ENCODE measurements at regions not wholly inside any gene's neighbourhood (a gene's known extent, or its start where the extent isn't known, plus 50 kb on each side); places are given as distances from the start of the nearest gene placed in this dataset.

GRCh38 chr12:85352016-85352415 lies 72.0 kb downstream of the ALX1 start:
- DNase-seq, result no peak

GRCh38 chr12:85356596-85357385 lies 76.8 kb downstream of the ALX1 start:
- DNase-seq, result no peak

GRCh38 chr12:85357609-85358008 lies 77.6 kb downstream of the ALX1 start:
- DNase-seq, result no peak

- DNase-seq, result no peak
Observed at GRCh38 chr12:85358715-85359114, 78.7 kb downstream of the ALX1 start.

GRCh38 chr12:85363382-85364190 lies 83.6 kb downstream of the ALX1 start:
- no peak for DNase-seq

- DNase-seq, result no peak
Observed at GRCh38 chr12:85367936-85368335, 87.9 kb downstream of the ALX1 start.

DNA sequence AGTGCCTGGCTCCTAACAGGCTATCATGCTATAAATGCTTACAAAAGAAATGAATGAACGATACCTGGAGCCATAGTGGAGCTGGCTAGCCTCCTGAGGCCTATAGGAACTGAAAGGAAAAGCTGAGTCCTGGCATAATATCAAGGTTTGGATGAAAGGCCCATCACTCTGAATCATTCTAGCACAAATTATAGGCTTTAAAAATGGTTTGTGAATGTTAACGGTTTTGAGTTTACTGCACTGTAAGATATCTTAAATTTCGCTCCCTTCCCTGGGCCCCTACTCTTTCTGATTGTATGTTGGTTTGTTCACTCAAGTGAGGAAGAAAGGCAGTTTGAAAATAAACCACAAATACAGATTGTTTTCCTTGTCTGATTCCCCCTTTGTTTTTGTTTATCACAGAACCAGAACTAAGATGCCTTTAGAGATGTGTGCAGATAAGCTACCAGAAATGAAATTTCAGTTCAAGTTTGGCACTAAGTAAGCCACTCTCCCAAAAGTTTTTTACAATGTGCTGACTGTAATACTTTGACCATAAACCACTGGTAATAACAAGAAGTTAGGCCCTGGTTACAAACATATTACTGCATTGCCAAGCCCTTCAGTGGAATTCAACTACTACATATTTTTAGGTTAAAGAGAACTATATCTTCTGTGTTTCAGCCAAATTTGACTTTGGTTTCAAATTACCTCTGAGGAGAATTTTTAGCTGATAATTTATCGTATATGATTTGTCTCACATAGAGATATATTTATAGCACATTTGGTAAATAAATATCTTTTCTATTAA lies 89.5 kb downstream of the ALX1 start:
- DNase-seq, result no peak

DNA sequence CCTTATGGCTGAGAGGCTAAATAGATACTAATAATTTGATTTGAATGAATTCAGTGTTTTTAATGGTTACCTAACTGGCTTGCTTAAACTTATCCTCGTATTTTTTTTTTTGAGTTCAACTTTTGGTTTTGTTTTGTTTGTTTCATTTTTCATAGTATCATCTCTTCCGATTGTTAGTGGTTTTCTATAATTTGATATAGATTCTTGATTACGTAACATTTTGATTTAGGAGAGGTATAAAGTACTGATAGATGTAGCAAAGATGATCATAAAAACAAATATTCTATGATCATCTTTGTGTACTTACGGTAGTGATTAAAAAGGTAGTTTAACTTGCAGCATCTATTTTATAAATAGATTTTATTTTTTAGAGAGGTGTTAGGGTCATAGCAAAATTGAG lies 93.0 kb downstream of the ALX1 start:
- DNase-seq, result no peak

- no peak for DNase-seq
Observed at GRCh38 chr12:85374981-85375380, 95.0 kb downstream of the ALX1 start.

- DNase-seq, result no peak
Observed at GRCh38 chr12:85385406-85385805, 105.4 kb downstream of the ALX1 start.

DNA sequence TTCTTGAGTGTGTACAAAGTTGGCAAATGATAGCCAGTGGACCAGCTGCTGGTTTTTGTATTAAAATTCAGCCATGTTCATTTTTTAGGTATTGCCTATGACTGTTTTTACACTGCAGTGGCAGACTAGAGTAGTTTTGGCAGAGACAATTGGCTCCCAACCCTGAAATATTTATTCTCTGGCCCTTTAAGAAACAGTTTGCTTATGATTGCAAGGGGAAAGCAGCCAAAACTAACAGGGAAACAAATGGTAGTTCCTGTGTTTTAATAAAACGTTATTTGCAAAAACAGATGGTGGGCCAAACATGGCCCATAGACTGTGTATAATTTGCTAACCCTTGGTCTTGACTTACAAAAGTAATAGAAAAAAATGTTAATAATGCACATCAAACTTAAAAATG lies 110.2 kb downstream of the ALX1 start:
- DNase-seq, result no peak

GRCh38 chr12:85392508-85392907 lies 112.5 kb downstream of the ALX1 start:
- DNase-seq, result no peak

- no peak for DNase-seq
Observed at GRCh38 chr12:85393606-85394005, 113.6 kb downstream of the ALX1 start.

DNA sequence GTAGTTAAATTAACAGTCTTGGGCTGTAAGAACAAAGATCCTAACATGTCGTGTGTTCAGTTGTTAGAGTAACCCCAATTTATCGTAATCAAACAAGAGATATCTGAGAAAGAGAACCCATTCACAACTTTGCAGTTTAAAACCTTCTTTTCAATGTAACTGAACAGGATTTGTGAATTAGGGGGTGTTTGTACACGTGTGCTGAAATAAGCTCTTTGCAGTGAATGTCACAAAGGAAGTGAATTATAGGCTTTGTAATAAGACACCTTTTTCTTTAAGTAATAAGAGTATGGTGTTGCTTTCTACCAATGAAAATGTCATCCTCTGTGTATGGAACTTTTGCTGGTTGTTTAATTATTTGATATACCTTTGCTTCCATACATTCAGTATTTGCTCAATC lies 114.0 kb downstream of the ALX1 start:
- no peak for DNase-seq

GRCh38 chr12:85394809-85395208 lies 114.8 kb downstream of the ALX1 start:
- no peak for DNase-seq

- DNase-seq, result no peak
Observed at GRCh38 chr12:85405262-85405661, 125.2 kb downstream of the ALX1 start.

GRCh38 chr12:85405781-85406522 lies 125.9 kb downstream of the ALX1 start:
- no peak for DNase-seq

GRCh38 chr12:85413266-85413665 lies 133.2 kb downstream of the ALX1 start:
- DNase-seq, result no peak

DNA sequence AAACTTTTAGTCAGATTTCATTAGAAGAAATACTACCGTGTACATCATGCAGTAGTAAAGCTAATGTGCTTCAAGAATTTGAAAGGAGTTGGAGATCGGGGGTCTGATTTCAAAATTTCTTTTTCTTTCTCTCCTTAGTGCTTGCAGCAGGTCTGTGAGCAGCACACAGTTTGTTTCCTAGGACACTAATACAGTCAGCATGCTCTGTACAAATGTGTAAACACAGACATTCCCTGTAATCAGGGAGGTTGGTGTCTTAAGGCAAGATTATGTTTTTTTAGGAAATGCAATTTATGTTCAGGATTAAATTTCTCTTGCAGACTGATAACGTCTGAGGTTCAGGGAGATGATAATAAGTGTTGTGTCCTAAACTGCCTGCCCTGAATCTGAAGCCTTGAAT lies 142.7 kb downstream of the ALX1 start:
- no peak for DNase-seq

DNA sequence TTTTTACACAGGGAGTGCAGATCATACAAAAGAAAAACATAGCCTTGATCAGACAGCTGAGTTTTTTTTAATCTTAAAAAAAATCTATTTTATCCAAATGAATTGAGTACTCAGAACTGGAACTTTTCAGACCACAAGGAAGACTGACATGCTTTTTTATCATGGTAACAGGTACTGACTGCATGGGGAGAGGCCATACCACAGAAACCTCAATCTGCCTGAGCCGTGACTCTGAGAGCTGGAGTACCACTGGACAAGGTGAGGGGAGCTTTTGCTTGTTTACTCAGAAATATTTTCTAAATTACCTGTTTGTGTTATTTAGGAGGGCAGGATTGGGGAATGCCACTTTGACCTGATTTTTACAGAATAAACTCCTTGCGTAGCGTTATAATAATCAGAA lies 143.9 kb downstream of the ALX1 start:
- DNase-seq, result no peak

GRCh38 chr12:85424581-85425348 lies 144.7 kb downstream of the ALX1 start:
- no peak for DNase-seq

GRCh38 chr12:85425349-85425612 lies 145.3 kb downstream of the ALX1 start:
- DNase-seq, result no peak

All from NCI-H2107 (cell line).